Loucy (cell line): ENCODE measurements at regions not wholly inside any gene's neighbourhood (a gene's known extent, or its start where the extent isn't known, plus 50 kb on each side); places are given as distances from the start of the nearest gene placed in this dataset.

Experiments
- H2AFZ ChIP-seq: fragments of 200-600 bp; sonication (generic); 2 replicates; pipeline ENCODE4 v1.6.0; 2016; ENCODE audit warnings: antibody characterized with exemption, mild to moderate bottlenecking, low read length, moderate library complexity
- H3F3A ChIP-seq: fragments of 200-600 bp; 2 replicates; pipeline ENCODE4 v1.6.0; 2016; ENCODE audit warnings: antibody characterized with exemption, low read depth, mild to moderate bottlenecking
- H3K27me3 ChIP-seq: fragments of 200-600 bp; sonication (generic); 2 replicates; pipeline ENCODE4 v1.6.1; 2014; ENCODE audit warnings: low read length, mild to moderate bottlenecking; ENCODE audit not compliant: insufficient read depth, poor library complexity, severe bottlenecking
- H3K36me3 ChIP-seq: fragments of 200-600 bp; sonication (generic); 2 replicates; pipeline ENCODE4 v1.6.1; 2016; ENCODE audit warnings: low read length; ENCODE audit not compliant: insufficient read depth
- H3K4me1 ChIP-seq: fragments of 200-600 bp; sonication (generic); 2 replicates; pipeline ENCODE4 v1.5.1; 2014; ENCODE audit warnings: low read length, mild to moderate bottlenecking; ENCODE audit not compliant: insufficient read depth, poor library complexity, severe bottlenecking
- H3K4me2 ChIP-seq: fragments of 200-600 bp; sonication (generic); 2 replicates; pipeline ENCODE4 v1.6.0; 2014; ENCODE audit warnings: antibody characterized with exemption, low read length, low read depth, mild to moderate bottlenecking; ENCODE audit not compliant: poor library complexity, severe bottlenecking
- H3K4me3 ChIP-seq: fragments of 200-600 bp; sonication (generic); 2 replicates; pipeline ENCODE4 v1.5.1; 2014; ENCODE audit warnings: low read length, mild to moderate bottlenecking, mixed read lengths; ENCODE audit not compliant: poor library complexity, severe bottlenecking
- H3K79me2 ChIP-seq: fragments of 200-600 bp; sonication (generic); 2 replicates; pipeline ENCODE4 v1.6.1; 2014; ENCODE audit warnings: low read length; ENCODE audit not compliant: insufficient read depth
- H3K9ac ChIP-seq: fragments of 200-600 bp; sonication (generic); 2 replicates; pipeline ENCODE4 v1.6.0; 2014; ENCODE audit warnings: mild to moderate bottlenecking, low read depth, low read length, moderate library complexity; ENCODE audit not compliant: poor library complexity, severe bottlenecking
- H3K9me2 ChIP-seq: fragments of 200-600 bp; sonication (generic); replicated peaks from 2 replicates; pipeline ENCODE4 v1.6.1; 2016; ENCODE audit warnings: low read depth, low read length, mixed read lengths
- H3K9me3 ChIP-seq: fragments of 200-600 bp; sonication (generic); 2 replicates; pipeline ENCODE4 v1.6.1; 2014; ENCODE audit warnings: mild to moderate bottlenecking, antibody characterized with exemption, low read length, low read depth; ENCODE audit not compliant: insufficient read depth
- H4K20me1 ChIP-seq: fragments of 200-600 bp; sonication (generic); 2 replicates; pipeline ENCODE4 v1.6.0; 2014; ENCODE audit warnings: antibody characterized with exemption, low read length, mild to moderate bottlenecking; ENCODE audit not compliant: insufficient read depth, poor library complexity, severe bottlenecking
- EZH2phosphoT487 ChIP-seq: fragments of 200-600 bp; IDR thresholded peaks from 2 replicates; pipeline ENCODE4 v1.6.1; 2018; ENCODE audit warnings: antibody characterized with exemption, mild to moderate bottlenecking, moderate library complexity, borderline replicate concordance
- TF ChIP-seq, protein P1 (sequence below): fragments of 200-600 bp; sonication (generic); conservative IDR thresholded peaks from 2 replicates; pipeline ENCODE4 v1.5.1; 2014; ENCODE audit warnings: mild to moderate bottlenecking, antibody characterized with exemption, low read length

DNA sequence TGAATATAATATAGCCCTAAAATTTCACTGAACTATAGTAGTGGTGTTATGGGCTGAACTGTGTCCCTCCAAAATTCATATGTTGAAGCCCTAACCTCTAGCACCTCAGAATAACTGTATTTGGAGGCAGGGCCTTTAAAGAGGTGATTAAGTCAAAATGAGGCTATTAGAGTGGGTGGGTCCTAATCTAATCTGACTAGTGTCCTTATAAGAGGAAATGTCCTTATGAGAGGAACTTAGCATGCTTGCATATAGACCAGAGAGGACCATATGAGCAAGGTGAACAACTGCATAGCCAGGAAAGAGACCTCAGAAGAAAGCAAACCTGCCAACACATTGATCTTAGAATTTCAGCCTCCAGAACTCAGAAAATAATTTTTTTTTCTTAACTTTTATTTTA lies 238.4 kb downstream of the ZEB2 start:
- Histone ChIP-seq H3K27me3 (no peaks in the 10 kb centered on the region), H3K9ac (no peak overlapping the region), H2AFZ (no peak overlapping the region), H3K4me3 (no peak overlapping the region), H3K9me3 (no peaks in the 10 kb centered on the region), H3F3A (no peaks in the 10 kb centered on the region), H4K20me1 (no peaks in the 10 kb centered on the region), H3K36me3 (no peaks in the 10 kb centered on the region), H3K4me2 (no peak overlapping the region), H3K79me2 (peaks cover 20% of the 10 kb centered on the region; the same call in 1 of the 2 replicates), H3K4me1 (peaks cover 32% of the 10 kb centered on the region), H3K9me2 (no peaks in the 10 kb centered on the region)
- TF ChIP-seq EZH2phosphoT487, result no peak
- TF ChIP-seq, protein P1, sequence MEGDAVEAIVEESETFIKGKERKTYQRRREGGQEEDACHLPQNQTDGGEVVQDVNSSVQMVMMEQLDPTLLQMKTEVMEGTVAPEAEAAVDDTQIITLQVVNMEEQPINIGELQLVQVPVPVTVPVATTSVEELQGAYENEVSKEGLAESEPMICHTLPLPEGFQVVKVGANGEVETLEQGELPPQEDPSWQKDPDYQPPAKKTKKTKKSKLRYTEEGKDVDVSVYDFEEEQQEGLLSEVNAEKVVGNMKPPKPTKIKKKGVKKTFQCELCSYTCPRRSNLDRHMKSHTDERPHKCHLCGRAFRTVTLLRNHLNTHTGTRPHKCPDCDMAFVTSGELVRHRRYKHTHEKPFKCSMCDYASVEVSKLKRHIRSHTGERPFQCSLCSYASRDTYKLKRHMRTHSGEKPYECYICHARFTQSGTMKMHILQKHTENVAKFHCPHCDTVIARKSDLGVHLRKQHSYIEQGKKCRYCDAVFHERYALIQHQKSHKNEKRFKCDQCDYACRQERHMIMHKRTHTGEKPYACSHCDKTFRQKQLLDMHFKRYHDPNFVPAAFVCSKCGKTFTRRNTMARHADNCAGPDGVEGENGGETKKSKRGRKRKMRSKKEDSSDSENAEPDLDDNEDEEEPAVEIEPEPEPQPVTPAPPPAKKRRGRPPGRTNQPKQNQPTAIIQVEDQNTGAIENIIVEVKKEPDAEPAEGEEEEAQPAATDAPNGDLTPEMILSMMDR, result no peak

DNA sequence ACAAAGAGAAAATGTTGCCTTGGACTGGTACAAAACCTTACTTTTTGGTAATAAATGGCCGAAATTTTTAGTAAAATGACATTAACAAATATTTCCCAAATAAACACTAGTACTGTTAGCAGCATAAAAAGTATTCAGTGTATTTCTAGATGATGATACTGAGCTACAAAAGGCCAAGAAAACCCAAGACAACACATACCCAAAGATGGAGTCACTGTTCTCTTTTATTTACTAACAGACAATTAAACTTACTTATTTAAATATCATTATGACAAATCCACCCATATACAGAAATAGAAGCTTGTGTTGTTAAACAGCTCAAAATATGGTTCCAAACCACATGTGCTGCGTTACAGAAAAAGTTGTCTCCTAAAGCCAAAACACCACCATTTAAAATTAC lies 239.9 kb downstream of the ZEB2 start:
- Histone ChIP-seq H3K27me3 (no peaks in the 10 kb centered on the region), H2AFZ (peak overlapping the region; percentile 16; the same call in 1 of the 2 replicates), H3F3A (no peaks in the 10 kb centered on the region), H3K36me3 (no peaks in the 10 kb centered on the region), H3K9me3 (no peaks in the 10 kb centered on the region), H3K79me2 (peaks cover 20% of the 10 kb centered on the region; the same call in 1 of the 2 replicates), H3K9ac (no peak overlapping the region), H3K4me1 (peaks cover 32% of the 10 kb centered on the region), H3K4me3 (no peak overlapping the region), H4K20me1 (no peaks in the 10 kb centered on the region), H3K9me2 (no peaks in the 10 kb centered on the region), H3K4me2 (no peak overlapping the region)
- TF ChIP-seq, protein P1, result no peak
- no peak for TF ChIP-seq EZH2phosphoT487

DNA sequence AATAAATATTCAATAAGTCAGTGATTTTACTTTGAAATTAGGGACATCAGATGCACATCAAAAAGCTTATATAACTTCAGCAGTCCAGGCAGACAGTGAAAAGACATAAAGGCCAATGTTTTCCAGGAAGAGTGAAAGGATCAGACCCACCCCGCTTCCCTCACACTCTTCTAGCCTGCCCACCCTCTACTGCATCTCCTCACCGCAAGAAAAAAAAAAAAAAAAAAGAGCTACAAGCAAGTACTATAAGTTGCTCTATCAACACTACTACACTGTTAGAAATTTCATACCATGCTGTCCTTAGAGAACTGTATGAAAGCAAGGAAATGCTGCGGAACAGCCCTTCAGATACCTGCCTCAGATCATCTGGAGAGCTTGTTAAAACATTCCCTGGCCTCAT lies 240.8 kb downstream of the ZEB2 start:
- Histone ChIP-seq H3K79me2 (peaks cover 20% of the 10 kb centered on the region; the same call in 1 of the 2 replicates), H3K9me2 (no peaks in the 10 kb centered on the region), H2AFZ (no peak overlapping the region), H4K20me1 (no peaks in the 10 kb centered on the region), H3K4me1 (peaks cover 32% of the 10 kb centered on the region), H3K4me2 (no peak overlapping the region), H3F3A (no peaks in the 10 kb centered on the region), H3K9ac (no peak overlapping the region), H3K4me3 (no peak overlapping the region), H3K36me3 (no peaks in the 10 kb centered on the region), H3K9me3 (no peaks in the 10 kb centered on the region), H3K27me3 (no peaks in the 10 kb centered on the region)
- TF ChIP-seq, protein P1, result no peak
- TF ChIP-seq EZH2phosphoT487, result no peak
